ENCODE measurements at regions not wholly inside any gene's neighbourhood (a gene's known extent, or its start where the extent isn't known, plus 50 kb on each side); places are given as distances from the start of the nearest gene placed in this dataset.

DNA sequence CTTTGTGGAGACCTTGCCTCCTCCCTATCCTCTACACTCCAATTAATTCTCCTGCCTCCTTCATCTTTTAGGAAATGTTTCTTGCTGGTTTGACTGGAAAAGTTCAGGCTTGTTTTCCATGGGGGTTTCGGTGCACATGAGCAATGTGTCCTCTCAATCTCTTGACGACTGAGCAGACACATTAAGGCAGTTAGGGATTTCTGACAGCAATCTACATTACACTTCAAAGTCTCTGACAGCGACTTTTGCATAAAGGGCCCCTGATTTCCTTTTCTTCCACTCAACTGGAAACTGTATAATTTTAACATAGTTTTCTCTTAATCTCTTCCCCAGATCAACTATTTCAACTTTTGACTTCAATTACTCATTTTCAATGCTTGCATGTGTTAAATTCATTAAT lies 394.0 kb downstream of the MEIS1 start:
- H4K20me1 ChIP-seq (ENCODE audit: control insufficient read depth, insufficient read depth): no peaks in the 10 kb centered on the region
- CTCF ChIA-PET: no interaction called here
- no peaks in the 10 kb centered on the region for H3K9me3 ChIP-seq (replicated peaks; ENCODE audit: control insufficient read depth, insufficient read depth, low read length)
- no peak overlapping the region for H3K4me3 ChIP-seq
- no peak for FAIRE-seq
- intact Hi-C loops (cut with micrococcal nuclease; ENCODE audit: unreplicated experiment) (no loop called here), in situ Hi-C loops (cut with MboI) (no loop called here)
- SMC1A ChIA-PET (ENCODE audit: uncharacterized antibody, unreplicated experiment): no interaction called here
- H2AFZ ChIP-seq (ENCODE audit: control insufficient read depth, low read depth, low read length): no peak overlapping the region
- H3K79me2 ChIP-seq (ENCODE audit: control insufficient read depth, insufficient read depth, low read length): no peaks in the 10 kb centered on the region
- POLR2A ChIA-PET: no interaction called here
- no peaks in the 10 kb centered on the region for H3K36me3 ChIP-seq (ENCODE audit: control insufficient read depth in 2 of 2, insufficient read depth in 2 of 2, low read length in 1 of 2)
- no TSS peak for BruUV-seq (replicated peaks)
- no peaks in the 10 kb centered on the region for H3K27me3 ChIP-seq (replicated peaks in 1 of 2; ENCODE audit: control insufficient read depth in 2 of 2, insufficient read depth in 2 of 2, low read length in 1 of 2)
- DNase-seq (ENCODE audit: low read depth, low spot score): no peak
- H3K4me2 ChIP-seq (ENCODE audit: control insufficient read depth, insufficient read depth): no peak overlapping the region
- no peak overlapping the region for H3K9ac ChIP-seq (ENCODE audit: control insufficient read depth, insufficient read depth, low read length)
- no peaks in the 10 kb centered on the region for H3K4me1 ChIP-seq (ENCODE audit: control insufficient read depth, insufficient read depth, low read length)
- no peak for ATAC-seq
- no peak overlapping the region for H3K27ac ChIP-seq (ENCODE audit: control insufficient read depth, insufficient read depth)
- WGBS (ENCODE audit: insufficient coverage, insufficient replicate concordance, low lambda C conversion rate, missing lambda C conversion rate): 20% methylated on average over 3 of the region's 3 CpGs
- TF ChIP-seq, protein P1, sequence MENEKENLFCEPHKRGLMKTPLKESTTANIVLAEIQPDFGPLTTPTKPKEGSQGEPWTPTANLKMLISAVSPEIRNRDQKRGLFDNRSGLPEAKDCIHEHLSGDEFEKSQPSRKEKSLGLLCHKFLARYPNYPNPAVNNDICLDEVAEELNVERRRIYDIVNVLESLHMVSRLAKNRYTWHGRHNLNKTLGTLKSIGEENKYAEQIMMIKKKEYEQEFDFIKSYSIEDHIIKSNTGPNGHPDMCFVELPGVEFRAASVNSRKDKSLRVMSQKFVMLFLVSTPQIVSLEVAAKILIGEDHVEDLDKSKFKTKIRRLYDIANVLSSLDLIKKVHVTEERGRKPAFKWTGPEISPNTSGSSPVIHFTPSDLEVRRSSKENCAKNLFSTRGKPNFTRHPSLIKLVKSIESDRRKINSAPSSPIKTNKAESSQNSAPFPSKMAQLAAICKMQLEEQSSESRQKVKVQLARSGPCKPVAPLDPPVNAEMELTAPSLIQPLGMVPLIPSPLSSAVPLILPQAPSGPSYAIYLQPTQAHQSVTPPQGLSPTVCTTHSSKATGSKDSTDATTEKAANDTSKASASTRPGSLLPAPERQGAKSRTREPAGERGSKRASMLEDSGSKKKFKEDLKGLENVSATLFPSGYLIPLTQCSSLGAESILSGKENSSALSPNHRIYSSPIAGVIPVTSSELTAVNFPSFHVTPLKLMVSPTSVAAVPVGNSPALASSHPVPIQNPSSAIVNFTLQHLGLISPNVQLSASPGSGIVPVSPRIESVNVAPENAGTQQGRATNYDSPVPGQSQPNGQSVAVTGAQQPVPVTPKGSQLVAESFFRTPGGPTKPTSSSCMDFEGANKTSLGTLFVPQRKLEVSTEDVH (IDR thresholded peaks at IDR 0.05; ENCODE audit: low read depth, partially characterized antibody): no peak
- no peak for TF ChIP-seq MEF2B (IDR thresholded peaks at IDR 0.05; ENCODE audit: partially characterized antibody, poor library complexity, severe bottlenecking)
- TF ChIP-seq NFYA (IDR thresholded peaks at IDR 0.05; ENCODE audit: borderline replicate concordance, low read depth, low read length): no peak
- TF ChIP-seq CEBPB (IDR thresholded peaks at IDR 0.05; ENCODE audit: borderline replicate concordance in 1 of 2, low read depth in 2 of 2, low read length in 2 of 2): no peak
- no peak for TF ChIP-seq RAD21 (IDR thresholded peaks at IDR 0.05; ENCODE audit: insufficient read depth, low read depth, low read length)
- no peak for TF ChIP-seq CHD1 (IDR thresholded peaks at IDR 0.05; ENCODE audit: low read depth, low read length)
- no peak for TF ChIP-seq IKZF1 (conservative IDR thresholded peaks at IDR 0.05)
- TF ChIP-seq SUPT20H (IDR thresholded peaks at IDR 0.05; ENCODE audit: borderline replicate concordance, control insufficient read depth, low read depth, low read length): no peak
- RAD21 ChIA-PET (ENCODE audit: unreplicated experiment): no interaction called here

Measured in GM12878 (cell line).